ENCODE measurements at regions not wholly inside any gene's neighbourhood (a gene's known extent, or its start where the extent isn't known, plus 50 kb on each side); places are given as distances from the start of the nearest gene placed in this dataset.
"Not testable (repeated sequence)": the region's sequence is repeated elsewhere in the genome, so short reads cannot be mapped to it uniquely, and the experiment has no call there.

DNA sequence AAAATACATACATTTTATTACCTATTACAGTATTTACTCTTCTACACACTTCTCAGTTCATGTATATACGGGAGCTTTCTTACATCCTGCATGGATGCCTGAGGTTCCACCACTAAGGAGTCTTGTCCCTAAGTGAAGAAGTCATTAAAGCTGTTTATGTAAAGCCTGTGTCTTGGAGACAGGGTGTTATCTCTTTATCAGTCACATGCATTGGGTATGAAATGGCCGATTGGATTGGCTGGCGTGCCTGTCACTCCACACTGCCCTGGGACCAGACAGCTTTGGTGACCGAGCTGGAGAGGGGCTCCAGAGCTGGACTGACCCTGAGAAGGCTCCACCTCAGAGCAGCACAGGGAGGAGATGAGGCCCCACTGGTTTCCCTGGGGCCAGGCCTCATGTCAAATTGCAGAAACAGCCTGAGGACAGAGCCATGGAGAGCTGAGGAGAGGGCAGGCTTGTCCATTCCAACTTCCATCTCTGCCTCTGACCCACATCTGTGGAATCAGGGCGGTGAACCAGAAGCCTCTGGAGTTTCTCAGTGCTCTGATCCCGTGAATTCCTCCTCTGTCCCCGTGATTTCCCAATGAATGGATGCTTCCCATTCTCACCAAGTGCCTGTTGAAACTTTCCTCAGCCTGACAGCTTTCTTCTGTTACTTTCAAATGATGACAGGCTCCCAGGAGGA lies 628.8 kb downstream of the PRIM2 start:
- DNase-seq (ENCODE audit: low spot score); in situ Hi-C loops (cut with MboI; ENCODE audit: low pct_unique_long_range_greater_than_20kb, low sequenced_read_pairs, unreplicated experiment): not testable (repeated sequence)

DNA sequence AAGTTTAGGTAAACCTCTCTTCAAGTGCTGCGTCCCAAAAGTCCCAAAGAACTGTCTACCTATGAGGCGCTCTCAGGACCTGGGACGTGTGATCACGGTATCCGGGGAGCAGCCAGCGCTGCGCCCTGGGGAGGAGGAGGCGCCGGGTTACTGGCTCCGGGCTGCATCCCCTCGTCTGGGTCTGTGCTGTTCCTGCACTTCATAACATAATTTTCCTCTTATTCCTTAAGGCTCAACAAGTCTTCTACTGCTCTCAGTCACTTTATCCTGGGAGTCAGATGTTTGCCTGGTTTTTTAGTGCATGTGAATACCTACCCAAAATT lies 629.3 kb downstream of the PRIM2 start:
- in situ Hi-C loops (cut with MboI; ENCODE audit: low pct_unique_long_range_greater_than_20kb, low sequenced_read_pairs, unreplicated experiment); DNase-seq (ENCODE audit: low spot score): not testable (repeated sequence)

DNA sequence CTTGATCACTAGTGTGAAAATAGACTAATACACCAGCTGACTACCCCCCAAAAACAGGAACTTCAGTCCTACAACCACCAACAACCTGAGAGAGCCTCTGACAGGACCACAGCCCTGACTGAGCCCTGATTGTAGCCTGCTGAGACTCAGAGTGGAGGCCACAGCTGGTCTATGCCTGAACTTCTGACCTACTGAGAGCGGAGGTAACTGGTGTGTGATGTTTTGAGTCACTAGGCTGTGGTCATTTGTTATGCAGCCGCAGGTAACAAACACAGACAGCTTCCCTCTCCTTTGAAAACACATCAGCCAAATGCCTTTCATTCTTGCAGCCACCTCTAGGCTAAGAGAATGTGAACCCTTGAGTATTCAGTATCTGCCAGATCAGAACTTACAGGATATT lies 631.1 kb downstream of the PRIM2 start:
- in situ Hi-C loops (cut with MboI; ENCODE audit: low pct_unique_long_range_greater_than_20kb, low sequenced_read_pairs, unreplicated experiment); DNase-seq (ENCODE audit: low spot score): not testable (repeated sequence)

DNA sequence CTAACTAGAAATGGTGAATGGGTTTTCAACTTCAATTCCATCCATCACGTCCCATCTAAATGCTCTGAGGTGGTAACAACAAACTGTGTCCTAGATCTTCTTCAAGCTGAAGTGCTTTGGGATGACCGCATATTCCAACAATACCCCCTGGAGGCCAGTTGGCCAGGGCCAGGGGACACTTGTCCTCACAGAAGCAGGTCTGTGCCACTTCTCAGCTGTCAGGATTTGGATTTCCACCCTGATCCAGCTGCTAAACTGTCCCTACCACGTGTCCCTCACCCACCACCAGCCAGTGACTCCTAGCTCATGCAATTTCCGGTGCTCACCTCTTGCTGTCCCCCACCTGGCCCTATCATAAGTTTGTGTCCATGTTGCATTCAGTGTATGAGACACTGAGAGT lies 633.0 kb downstream of the PRIM2 start:
- DNase-seq (ENCODE audit: low spot score); in situ Hi-C loops (cut with MboI; ENCODE audit: low pct_unique_long_range_greater_than_20kb, low sequenced_read_pairs, unreplicated experiment): not testable (repeated sequence)

DNA sequence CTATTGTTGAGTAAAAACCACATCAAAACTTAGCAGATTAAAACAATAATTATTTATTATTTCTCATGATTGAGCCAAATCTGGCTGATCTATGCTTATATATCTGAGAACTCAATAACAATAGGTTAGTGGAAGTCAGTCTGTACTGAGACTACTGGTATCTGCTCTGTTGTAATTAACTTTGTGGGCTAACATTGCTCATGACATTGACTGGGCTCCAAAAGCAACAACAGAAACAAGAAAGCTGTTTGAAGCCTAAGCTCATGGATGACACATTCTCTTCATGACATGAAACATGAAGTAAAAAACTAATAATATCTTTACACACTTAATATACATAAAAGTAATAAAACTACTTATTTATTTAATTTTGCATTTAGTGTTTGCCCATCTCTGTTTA lies 649.3 kb downstream of the PRIM2 start:
- in situ Hi-C loops (cut with MboI; ENCODE audit: low pct_unique_long_range_greater_than_20kb, low sequenced_read_pairs, unreplicated experiment); DNase-seq (ENCODE audit: low spot score): not testable (repeated sequence)

DNA sequence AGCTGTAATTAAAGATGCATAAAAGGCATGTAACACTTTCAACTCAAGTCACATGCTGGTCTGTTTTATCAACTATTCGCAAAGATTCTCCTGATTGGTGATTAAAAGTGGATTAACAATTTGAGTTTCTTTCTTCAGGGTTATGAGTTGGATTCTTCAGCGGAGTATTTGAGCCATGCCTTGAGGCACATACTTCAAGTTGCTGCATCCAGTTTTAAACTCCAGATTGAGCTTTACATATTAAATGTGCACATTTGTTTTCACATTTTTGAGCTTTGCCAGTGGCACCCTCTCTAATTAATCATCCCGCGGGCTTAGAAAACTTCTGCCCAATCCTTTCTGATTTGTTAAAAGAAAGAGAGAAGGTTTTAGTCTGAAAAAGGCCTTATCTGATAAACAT lies 654.5 kb downstream of the PRIM2 start:
- DNase-seq (ENCODE audit: low spot score); in situ Hi-C loops (cut with MboI; ENCODE audit: low pct_unique_long_range_greater_than_20kb, low sequenced_read_pairs, unreplicated experiment): not testable (repeated sequence)

DNA sequence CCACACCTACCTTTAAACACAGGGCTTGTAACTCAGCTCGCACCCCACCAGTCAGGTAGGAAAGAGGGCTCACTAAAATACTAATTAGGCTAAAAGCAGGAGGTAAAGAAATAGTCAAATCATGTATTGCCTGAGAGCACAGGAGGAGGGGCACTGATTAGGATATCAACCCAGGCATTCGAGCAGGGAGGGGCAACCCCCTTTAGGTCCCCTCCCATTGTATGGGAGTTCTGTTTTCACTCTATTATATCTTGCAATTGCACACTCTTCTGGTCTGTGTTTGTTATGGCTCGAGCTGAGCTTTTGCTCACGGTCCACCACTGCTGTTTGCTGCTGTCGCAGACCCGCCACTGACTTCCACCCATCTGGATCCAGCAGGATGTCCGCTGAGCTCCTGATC lies 657.2 kb downstream of the PRIM2 start:
- TF ChIP-seq, protein P1, sequence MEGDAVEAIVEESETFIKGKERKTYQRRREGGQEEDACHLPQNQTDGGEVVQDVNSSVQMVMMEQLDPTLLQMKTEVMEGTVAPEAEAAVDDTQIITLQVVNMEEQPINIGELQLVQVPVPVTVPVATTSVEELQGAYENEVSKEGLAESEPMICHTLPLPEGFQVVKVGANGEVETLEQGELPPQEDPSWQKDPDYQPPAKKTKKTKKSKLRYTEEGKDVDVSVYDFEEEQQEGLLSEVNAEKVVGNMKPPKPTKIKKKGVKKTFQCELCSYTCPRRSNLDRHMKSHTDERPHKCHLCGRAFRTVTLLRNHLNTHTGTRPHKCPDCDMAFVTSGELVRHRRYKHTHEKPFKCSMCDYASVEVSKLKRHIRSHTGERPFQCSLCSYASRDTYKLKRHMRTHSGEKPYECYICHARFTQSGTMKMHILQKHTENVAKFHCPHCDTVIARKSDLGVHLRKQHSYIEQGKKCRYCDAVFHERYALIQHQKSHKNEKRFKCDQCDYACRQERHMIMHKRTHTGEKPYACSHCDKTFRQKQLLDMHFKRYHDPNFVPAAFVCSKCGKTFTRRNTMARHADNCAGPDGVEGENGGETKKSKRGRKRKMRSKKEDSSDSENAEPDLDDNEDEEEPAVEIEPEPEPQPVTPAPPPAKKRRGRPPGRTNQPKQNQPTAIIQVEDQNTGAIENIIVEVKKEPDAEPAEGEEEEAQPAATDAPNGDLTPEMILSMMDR (IDR thresholded peaks at IDR 0.05; ENCODE audit: extremely low read depth, insufficient read depth, missing control alignments): no peak
- DNase-seq (ENCODE audit: low spot score): no peak
- in situ Hi-C loops (cut with MboI; ENCODE audit: low pct_unique_long_range_greater_than_20kb, low sequenced_read_pairs, unreplicated experiment): no loop called here

DNA sequence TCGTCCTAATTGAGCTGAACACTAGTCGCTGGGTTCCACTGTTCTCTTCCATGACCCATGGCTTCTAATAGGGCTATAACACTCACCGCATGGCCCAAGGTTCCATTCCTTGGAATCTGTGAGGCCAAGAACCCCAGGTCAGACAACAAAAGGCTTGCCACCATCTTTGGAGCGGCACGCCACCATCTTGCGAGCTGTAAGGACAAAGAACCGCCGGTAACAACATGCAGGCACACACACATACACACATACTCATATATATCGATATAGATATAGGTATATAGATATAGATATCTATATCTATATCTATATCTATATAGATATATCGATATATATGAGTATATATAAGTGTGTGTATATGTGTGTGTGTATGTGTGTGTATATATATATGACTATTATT lies 657.7 kb downstream of the PRIM2 start:
- DNase-seq (ENCODE audit: low spot score); in situ Hi-C loops (cut with MboI; ENCODE audit: low pct_unique_long_range_greater_than_20kb, low sequenced_read_pairs, unreplicated experiment): not testable (repeated sequence)

DNA sequence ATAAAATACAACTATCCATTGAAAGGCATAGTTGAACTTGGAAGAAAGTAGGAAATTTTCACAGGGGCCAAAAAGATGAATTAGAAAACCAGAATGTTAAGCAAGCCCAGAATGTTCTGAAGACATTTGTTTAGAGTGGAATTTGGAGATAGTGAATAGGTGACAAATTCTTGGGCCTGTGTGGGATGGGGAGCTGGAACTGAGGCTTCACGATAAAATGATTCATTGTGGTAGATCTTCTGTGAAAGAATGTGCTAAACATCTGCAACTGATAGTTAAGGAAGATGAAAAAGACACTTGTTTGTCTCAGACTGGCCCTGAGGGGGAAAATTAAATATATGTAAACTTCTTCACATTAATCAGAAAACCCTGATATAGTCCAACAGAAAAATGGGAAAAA lies 658.9 kb downstream of the PRIM2 start:
- in situ Hi-C loops (cut with MboI; ENCODE audit: low pct_unique_long_range_greater_than_20kb, low sequenced_read_pairs, unreplicated experiment); DNase-seq (ENCODE audit: low spot score): not testable (repeated sequence)

DNA sequence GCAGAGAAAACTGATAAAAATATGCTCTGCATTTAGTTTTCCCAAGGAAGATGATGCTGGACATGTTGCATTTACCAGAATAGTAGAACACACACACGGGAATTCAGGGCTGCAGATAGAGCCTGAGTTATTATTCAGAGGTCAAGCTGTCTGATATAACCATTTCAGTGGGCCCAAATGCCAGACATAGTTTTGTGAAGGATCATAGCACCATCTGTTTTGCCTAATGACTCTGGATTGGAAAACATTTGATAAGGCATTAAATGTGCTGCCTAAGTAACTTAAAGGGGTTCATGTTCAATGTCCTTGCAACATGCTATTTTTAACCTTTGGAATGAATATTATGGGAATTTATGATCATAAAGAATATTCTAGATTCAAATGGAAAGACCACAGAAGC lies 666.2 kb downstream of the PRIM2 start:
- DNase-seq (ENCODE audit: low spot score); in situ Hi-C loops (cut with MboI; ENCODE audit: low pct_unique_long_range_greater_than_20kb, low sequenced_read_pairs, unreplicated experiment): not testable (repeated sequence)

DNA sequence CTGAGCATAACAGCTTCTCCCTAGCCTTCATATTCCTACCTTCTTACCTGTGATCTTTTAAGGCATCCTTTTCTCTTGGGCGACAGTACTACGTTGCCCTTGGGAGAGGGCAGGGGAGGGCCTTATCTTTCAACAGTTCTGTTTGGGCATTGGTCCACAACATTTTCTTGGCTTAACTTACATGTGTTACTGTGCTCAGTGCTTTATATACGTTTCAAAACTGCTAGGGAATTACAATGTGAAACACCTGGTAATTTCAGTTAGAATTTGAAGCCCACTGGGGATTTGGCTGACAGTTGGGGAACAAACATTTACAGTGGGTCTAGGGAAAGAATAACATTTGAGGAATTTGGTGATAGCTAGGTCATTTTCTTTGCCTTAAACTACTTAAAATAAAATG lies 667.1 kb downstream of the PRIM2 start:
- DNase-seq (ENCODE audit: low spot score); in situ Hi-C loops (cut with MboI; ENCODE audit: low pct_unique_long_range_greater_than_20kb, low sequenced_read_pairs, unreplicated experiment): not testable (repeated sequence)

DNA sequence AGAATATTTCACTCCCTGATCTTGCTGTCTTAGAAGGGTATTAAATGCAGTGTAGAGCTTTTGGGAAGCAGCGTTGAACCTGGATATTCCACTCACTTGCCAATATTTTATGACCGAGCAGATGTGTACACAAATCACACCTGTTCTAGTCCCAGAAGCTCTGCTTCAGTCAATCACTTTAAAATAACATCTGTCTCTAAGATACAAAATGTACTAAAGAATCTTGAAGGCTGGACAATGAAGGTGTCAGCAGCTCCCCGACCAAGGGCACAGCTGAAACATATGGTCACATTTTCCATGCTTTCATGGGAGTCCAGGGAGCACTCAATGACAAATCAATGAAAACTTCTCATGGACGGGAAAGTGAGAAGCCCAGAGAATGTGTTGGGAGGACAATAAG lies 668.3 kb downstream of the PRIM2 start:
- DNase-seq (ENCODE audit: low spot score); in situ Hi-C loops (cut with MboI; ENCODE audit: low pct_unique_long_range_greater_than_20kb, low sequenced_read_pairs, unreplicated experiment): not testable (repeated sequence)

DNA sequence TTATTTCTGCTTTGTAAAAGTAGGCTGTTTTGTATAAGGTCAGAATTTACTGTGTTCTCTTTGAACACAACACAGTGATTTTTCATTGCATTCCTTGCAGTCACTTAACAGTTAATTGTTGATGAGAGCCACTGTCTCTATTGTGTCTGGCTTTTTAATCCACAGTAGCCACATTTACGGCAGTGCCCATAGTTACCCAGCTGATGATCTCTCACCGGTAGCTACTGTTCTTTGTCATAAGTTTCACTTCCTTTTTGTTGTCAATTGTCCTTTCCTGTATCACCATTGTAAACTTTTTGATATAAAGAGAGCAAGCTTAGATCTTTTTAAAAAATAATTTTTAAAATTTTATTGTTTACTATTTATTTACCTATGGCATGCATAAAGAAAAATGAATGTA lies 669.2 kb downstream of the PRIM2 start:
- in situ Hi-C loops (cut with MboI; ENCODE audit: low pct_unique_long_range_greater_than_20kb, low sequenced_read_pairs, unreplicated experiment): not testable (repeated sequence)
- DNase-seq (ENCODE audit: low spot score): peak; percentile 13

DNA sequence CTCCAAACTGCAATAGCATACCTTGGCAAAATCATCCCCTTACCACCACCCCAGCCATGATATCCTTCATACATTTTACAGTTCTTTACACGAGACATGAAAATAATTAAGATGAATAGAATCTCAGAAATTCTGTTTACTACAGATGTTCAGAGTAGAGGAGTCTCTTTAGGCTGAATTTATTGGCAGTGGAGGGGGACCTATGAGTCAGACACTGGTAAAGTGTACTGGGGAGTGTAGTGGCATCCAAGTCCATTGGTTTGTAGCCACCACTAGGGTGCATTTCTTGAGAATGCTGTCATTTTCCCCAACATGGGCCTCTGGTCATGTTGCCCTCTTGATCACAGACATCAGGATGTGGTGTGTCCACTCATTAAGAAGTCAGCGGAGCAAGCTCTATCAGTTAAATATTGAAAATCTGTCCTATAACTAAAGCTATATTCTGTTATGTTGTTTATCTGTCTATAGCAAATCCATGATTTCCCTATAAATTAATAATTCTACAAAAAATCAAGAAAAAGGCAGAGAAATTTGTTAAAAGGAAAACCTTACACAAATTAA lies 672.2 kb downstream of the PRIM2 start:
- in situ Hi-C loops (cut with MboI; ENCODE audit: low pct_unique_long_range_greater_than_20kb, low sequenced_read_pairs, unreplicated experiment); DNase-seq (ENCODE audit: low spot score): not testable (repeated sequence)

DNA sequence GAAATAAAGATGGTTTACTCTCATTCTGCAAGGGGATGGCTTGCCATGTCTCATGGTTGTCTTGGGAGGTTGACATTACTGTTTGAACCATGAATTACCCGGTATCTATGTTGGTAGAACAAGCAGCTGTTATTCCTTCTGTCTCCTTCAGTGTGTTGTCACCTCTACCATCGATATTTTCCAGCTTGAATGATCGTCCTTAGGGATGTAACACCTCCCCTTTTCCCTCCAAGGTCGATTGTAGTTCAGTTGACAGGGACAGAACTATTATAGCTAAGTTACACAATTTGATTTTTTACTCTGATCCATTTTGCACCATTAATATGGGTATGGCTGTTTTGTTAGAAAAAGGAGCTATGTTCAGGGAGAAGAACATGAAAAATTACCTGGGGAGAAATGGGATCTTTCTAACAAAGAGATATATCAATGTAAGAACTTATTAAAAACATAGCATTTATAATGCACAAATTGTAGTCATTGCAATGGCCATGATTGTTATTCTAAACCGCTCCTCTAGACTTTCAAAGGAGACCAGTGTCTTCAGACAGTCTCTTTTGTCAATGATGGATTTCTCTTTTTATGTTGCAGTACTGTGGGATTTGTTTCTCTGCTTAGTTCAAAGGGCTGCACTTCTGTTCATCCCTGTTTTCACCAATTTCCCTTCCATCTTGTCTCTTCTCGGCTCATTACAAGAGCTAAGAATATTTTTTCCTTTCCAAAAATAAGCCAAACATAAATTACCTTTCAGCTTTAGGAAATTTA lies 681.6 kb downstream of the PRIM2 start:
- DNase-seq (ENCODE audit: low spot score); in situ Hi-C loops (cut with MboI; ENCODE audit: low pct_unique_long_range_greater_than_20kb, low sequenced_read_pairs, unreplicated experiment): not testable (repeated sequence)

DNA sequence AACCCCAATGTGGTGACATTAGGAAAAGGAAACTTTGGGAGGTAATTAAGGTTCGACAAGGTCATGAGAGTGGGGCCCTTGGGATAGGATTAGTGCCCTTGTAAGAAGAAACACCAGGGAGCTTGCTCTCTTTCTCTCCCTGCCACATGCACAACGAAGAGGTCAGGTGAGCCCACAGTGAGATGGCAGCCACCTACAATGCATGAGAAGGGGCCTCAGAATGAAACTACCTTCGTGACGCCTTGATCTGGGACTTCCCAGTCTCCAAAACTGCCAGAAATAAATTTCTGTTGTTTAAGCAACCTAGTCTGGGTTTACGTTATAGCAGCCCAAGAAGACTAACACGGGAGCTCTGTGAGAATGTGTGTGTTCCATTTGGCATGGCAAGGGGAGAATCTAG lies 682.8 kb downstream of the PRIM2 start:
- in situ Hi-C loops (cut with MboI; ENCODE audit: low pct_unique_long_range_greater_than_20kb, low sequenced_read_pairs, unreplicated experiment); DNase-seq (ENCODE audit: low spot score): not testable (repeated sequence)
